ENCODE measurements at regions not wholly inside any gene's neighbourhood (a gene's known extent, or its start where the extent isn't known, plus 50 kb on each side); places are given as distances from the start of the nearest gene placed in this dataset.

- TF ChIP-seq POLR2A (IDR thresholded peaks at IDR 0.05) (no peak), CTCF (IDR thresholded peaks at IDR 0.05) (no peak)
Observed at GRCh38 chr5:90112033-90112692, 297.4 kb downstream of the CETN3 start.
